ENCODE measurements at regions not wholly inside any gene's neighbourhood (a gene's known extent, or its start where the extent isn't known, plus 50 kb on each side); places are given as distances from the start of the nearest gene placed in this dataset.

DNA sequence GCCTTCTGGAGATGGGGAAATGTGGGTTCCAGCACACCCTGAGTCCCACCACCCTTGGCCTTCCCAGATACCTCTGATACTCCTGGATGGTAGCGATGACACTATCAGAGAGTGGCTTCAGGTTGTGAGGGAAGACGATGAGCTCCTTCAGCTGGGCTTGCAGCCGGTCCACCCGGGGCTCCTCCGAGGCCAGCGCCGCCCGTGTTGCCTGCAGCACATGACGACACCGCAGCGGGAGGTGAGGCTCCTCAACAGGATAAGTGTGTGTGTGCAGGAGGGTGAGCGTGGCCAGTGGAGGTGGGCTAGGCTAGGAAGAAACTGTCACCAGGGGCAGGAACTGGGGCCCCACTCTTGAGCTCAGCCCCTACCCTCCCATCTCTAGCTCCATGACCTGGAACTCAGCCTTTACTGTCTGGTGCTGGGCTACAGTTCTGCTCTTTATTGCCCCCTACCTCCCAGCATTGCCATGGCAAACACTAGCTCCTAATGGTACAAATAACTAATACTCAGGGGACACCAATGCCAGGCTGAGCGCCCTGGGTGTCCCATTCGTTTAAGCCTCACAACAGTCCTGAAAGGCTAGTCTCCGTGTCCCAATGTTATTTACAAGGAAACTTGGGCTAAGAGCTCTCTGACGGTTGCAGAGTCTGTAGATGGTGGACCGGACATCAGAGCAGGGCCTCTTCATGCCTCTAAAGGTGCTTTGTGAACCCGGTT is 64.1 kb downstream of the SYNE3 start:
- DNase-seq (ENCODE audit: low spot score) = no peak
- H3K27ac Mint-ChIP-seq = no peak overlapping the region
- H3K36me3 Mint-ChIP-seq (ENCODE audit: low read depth) = peaks cover 47% of the 10 kb centered on the region
- no peaks in the 10 kb centered on the region for H3K27me3 Mint-ChIP-seq (ENCODE audit: low read depth)
- no peaks in the 10 kb centered on the region for H3K4me1 Mint-ChIP-seq (ENCODE audit: low read depth)
- H3K4me3 Mint-ChIP-seq = no peak overlapping the region
- H3K9me3 Mint-ChIP-seq = no peaks in the 10 kb centered on the region

DNA sequence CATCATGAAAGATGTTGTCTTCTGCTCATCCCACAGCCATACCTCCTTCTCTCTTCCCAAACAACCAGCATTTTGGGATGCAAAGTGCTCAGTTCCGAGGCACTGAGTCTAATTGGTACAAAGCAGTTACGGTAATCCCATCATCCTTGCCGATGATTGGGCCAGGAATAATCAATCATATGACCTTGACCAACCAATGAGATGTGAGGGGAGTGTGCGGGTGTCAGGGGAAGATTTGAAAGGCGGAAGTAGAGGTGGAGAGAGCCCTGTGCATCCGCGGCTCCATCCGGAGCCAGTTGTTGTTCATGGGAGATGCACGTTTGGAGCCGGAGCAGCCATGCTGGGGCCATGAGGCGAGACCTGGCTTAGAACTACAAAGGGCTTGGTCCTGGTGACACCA is 67.3 kb downstream of the SYNE3 start:
- no peaks in the 10 kb centered on the region for H3K4me1 Mint-ChIP-seq (ENCODE audit: low read depth)
- no peak overlapping the region for H3K27ac Mint-ChIP-seq

GRCh38 chr14:95446470-95446869 is 70.0 kb downstream of the SYNE3 start:
- Mint-ChIP-seq H3K4me3 (no peak overlapping the region), H3K27me3 (ENCODE audit: low read depth) (no peaks in the 10 kb centered on the region), H3K36me3 (ENCODE audit: low read depth) (peaks cover 56% of the 10 kb centered on the region), H3K27ac (no peak overlapping the region), H3K9me3 (no peaks in the 10 kb centered on the region), H3K4me1 (ENCODE audit: low read depth) (peaks cover 2% of the 10 kb centered on the region)
- DNase-seq (ENCODE audit: low spot score) = no peak

More for the DNA sequence above, 67.3 kb downstream of the SYNE3 start:
- DNase-seq (ENCODE audit: low spot score) = no peak
- H3K27me3 Mint-ChIP-seq (ENCODE audit: low read depth) = no peaks in the 10 kb centered on the region
- H3K9me3 Mint-ChIP-seq = no peaks in the 10 kb centered on the region
- H3K36me3 Mint-ChIP-seq (ENCODE audit: low read depth) = peaks cover 54% of the 10 kb centered on the region
- no peak overlapping the region for H3K4me3 Mint-ChIP-seq

GRCh38 chr14:95445676-95446075 is 70.8 kb downstream of the SYNE3 start:
- Mint-ChIP-seq H3K27me3 (ENCODE audit: low read depth) (no peaks in the 10 kb centered on the region), H3K4me1 (ENCODE audit: low read depth) (peaks cover 2% of the 10 kb centered on the region), H3K9me3 (no peaks in the 10 kb centered on the region), H3K36me3 (ENCODE audit: low read depth) (peaks cover 55% of the 10 kb centered on the region), H3K4me3 (no peak overlapping the region), H3K27ac (no peak overlapping the region)
- DNase-seq (ENCODE audit: low spot score) = no peak

GRCh38 chr14:95445161-95445560 is 71.3 kb downstream of the SYNE3 start:
- H3K36me3 Mint-ChIP-seq (ENCODE audit: low read depth) = peaks cover 56% of the 10 kb centered on the region
- no peaks in the 10 kb centered on the region for H3K27me3 Mint-ChIP-seq (ENCODE audit: low read depth)
- no peak overlapping the region for H3K27ac Mint-ChIP-seq
- H3K4me1 Mint-ChIP-seq (ENCODE audit: low read depth) = peaks cover 2% of the 10 kb centered on the region
- DNase-seq (ENCODE audit: low spot score) = no peak
- H3K9me3 Mint-ChIP-seq = no peaks in the 10 kb centered on the region
- H3K4me3 Mint-ChIP-seq = no peak overlapping the region

DNA sequence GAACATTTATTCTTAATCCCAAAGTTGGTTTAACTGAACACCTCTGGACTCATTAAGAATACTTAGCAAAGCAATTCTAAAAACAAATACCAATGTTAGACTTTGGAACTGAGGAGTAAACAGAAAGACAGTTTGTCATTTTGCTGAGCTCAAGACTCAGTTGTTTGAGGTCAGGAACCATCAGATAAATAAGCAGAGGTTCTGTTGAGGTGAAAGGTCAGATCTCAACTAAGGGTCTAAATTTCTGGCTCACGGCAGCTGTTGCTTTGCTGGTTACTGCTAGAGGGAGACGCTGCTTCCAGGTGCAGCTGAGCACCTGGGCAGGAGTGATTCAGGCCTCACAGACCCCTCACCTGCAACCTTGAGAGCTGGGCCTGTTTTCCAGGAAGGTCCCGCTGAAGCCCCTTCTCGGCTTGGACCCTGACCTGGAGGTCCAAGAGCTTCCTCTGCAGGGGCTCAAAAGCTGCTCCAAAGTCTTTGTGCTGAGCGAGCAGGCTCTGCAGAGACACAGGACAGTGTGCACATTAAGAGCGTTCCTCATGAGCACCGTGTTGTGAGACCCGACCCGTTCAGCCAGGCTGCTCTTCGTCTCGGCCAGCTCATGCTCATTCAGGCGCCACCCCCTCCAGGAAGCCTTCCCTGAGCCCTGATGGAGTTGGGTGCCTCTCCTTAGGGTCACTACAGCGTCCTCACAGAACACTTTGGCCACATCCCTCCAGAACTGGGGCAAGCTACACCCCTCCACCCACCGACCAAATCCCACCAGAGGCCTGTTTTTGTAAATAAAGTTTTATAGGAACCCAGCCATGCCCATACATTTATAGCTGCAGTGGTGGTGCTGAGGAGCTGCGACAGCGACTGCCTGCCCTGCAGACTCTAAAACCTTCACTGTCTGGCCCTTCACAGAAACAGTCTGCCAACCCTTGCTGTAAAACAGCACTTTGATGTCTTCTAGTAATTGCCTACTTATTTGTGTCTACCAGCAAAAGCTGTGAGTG is 72.0 kb downstream of the SYNE3 start:
- DNase-seq (ENCODE audit: low spot score) = no peak
- Mint-ChIP-seq H3K4me1 (ENCODE audit: low read depth) (peaks cover 2% of the 10 kb centered on the region), H3K36me3 (ENCODE audit: low read depth) (peaks cover 53% of the 10 kb centered on the region), H3K27ac (no peak overlapping the region), H3K4me3 (no peak overlapping the region), H3K27me3 (ENCODE audit: low read depth) (no peaks in the 10 kb centered on the region), H3K9me3 (no peaks in the 10 kb centered on the region)

GRCh38 chr14:95442633-95443021 is 73.8 kb downstream of the SYNE3 start:
- Mint-ChIP-seq H3K4me3 (no peak overlapping the region), H3K27me3 (ENCODE audit: low read depth) (no peaks in the 10 kb centered on the region), H3K36me3 (ENCODE audit: low read depth) (peaks cover 58% of the 10 kb centered on the region), H3K4me1 (ENCODE audit: low read depth) (peaks cover 2% of the 10 kb centered on the region), H3K9me3 (no peaks in the 10 kb centered on the region), H3K27ac (peak overlapping the region; percentile 5)
- DNase-seq (ENCODE audit: low spot score) = peak; percentile 56

- H3K4me3 Mint-ChIP-seq = no peak overlapping the region
- no peak for DNase-seq (ENCODE audit: low spot score)
- no peaks in the 10 kb centered on the region for H3K27me3 Mint-ChIP-seq (ENCODE audit: low read depth)
- peaks cover 60% of the 10 kb centered on the region for H3K36me3 Mint-ChIP-seq (ENCODE audit: low read depth)
- H3K27ac Mint-ChIP-seq = no peak overlapping the region
- H3K9me3 Mint-ChIP-seq = no peaks in the 10 kb centered on the region
- peaks cover 2% of the 10 kb centered on the region for H3K4me1 Mint-ChIP-seq (ENCODE audit: low read depth)
Measured at GRCh38 chr14:95442016-95442632, 74.3 kb downstream of the SYNE3 start.

DNA sequence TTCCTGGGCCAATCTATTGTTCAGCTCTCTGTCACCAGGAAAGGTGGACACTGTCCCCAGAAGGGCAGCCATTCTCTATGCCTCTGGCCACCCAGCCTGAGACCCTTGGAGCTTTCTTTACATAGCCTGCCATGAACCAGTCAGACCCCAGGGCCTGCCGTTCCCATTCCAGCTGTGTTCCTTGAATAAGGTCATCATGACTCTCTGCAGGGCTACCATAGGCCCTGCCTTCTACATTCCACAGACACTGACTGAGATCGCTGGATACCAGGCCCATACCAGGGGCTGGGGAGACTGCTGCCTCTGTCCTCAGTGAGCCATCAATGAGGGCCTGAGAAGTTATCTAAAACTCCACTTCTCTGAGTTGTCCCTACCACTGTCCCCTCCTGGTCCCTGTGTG is 75.5 kb downstream of the SYNE3 start:
- Mint-ChIP-seq H3K36me3 (ENCODE audit: low read depth) (peaks cover 63% of the 10 kb centered on the region), H3K4me1 (ENCODE audit: low read depth) (peaks cover 2% of the 10 kb centered on the region), H3K27ac (no peak overlapping the region), H3K9me3 (no peaks in the 10 kb centered on the region), H3K4me3 (no peak overlapping the region), H3K27me3 (ENCODE audit: low read depth) (no peaks in the 10 kb centered on the region)
- DNase-seq (ENCODE audit: low spot score) = no peak

- Mint-ChIP-seq H3K27ac (no peak overlapping the region), H3K36me3 (ENCODE audit: low read depth) (peaks cover 66% of the 10 kb centered on the region), H3K9me3 (no peaks in the 10 kb centered on the region), H3K27me3 (ENCODE audit: low read depth) (no peaks in the 10 kb centered on the region), H3K4me3 (no peak overlapping the region), H3K4me1 (ENCODE audit: low read depth) (peaks cover 2% of the 10 kb centered on the region)
- no peak for DNase-seq (ENCODE audit: low spot score)
Measured at GRCh38 chr14:95440496-95440895, 76.0 kb downstream of the SYNE3 start.

- no peak overlapping the region for H3K4me3 Mint-ChIP-seq
- peaks cover 2% of the 10 kb centered on the region for H3K4me1 Mint-ChIP-seq (ENCODE audit: low read depth)
- H3K27me3 Mint-ChIP-seq (ENCODE audit: low read depth) = no peaks in the 10 kb centered on the region
- no peaks in the 10 kb centered on the region for H3K9me3 Mint-ChIP-seq
- no peak overlapping the region for H3K27ac Mint-ChIP-seq
- H3K36me3 Mint-ChIP-seq (ENCODE audit: low read depth) = peaks cover 66% of the 10 kb centered on the region
- DNase-seq (ENCODE audit: low spot score) = no peak
Measured at GRCh38 chr14:95439881-95440280, 76.6 kb downstream of the SYNE3 start.

- H3K36me3 Mint-ChIP-seq (ENCODE audit: low read depth) = peaks cover 64% of the 10 kb centered on the region
- H3K9me3 Mint-ChIP-seq = no peaks in the 10 kb centered on the region
- peaks cover 1% of the 10 kb centered on the region for H3K4me1 Mint-ChIP-seq (ENCODE audit: low read depth)
- H3K27me3 Mint-ChIP-seq (ENCODE audit: low read depth) = no peaks in the 10 kb centered on the region
- DNase-seq (ENCODE audit: low spot score) = no peak
- H3K4me3 Mint-ChIP-seq = no peak overlapping the region
- no peak overlapping the region for H3K27ac Mint-ChIP-seq
Measured at GRCh38 chr14:95437715-95438114, 78.7 kb downstream of the SYNE3 start.

DNA sequence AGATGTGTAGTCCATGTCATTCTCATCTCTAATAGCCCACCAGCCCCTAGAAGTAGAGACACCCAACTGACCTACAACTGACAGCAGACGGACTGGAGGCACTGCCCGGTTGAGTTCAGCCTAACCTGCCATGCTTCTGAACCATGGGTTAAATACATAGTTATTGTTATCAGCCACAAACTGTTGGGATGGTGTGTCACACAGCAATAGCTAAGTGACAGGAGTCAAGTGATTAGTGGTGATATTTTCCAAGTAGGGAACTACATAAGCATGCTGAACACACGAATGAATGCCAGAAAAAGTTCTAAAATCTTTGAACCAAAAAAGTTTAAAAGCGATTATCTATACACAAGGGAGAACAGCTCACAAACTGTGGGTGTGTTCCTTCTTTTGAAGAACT is 80.1 kb downstream of the SYNE3 start:
- no peak overlapping the region for H3K27ac Mint-ChIP-seq
- no peaks in the 10 kb centered on the region for H3K27me3 Mint-ChIP-seq (ENCODE audit: low read depth)
- H3K4me3 Mint-ChIP-seq = no peak overlapping the region
- H3K4me1 Mint-ChIP-seq (ENCODE audit: low read depth) = no peaks in the 10 kb centered on the region
- no peak for DNase-seq (ENCODE audit: low spot score)
- no peaks in the 10 kb centered on the region for H3K9me3 Mint-ChIP-seq
- peaks cover 63% of the 10 kb centered on the region for H3K36me3 Mint-ChIP-seq (ENCODE audit: low read depth)

- Mint-ChIP-seq H3K27ac (peak overlapping the region; percentile 34), H3K4me3 (no peak overlapping the region), H3K9me3 (no peaks in the 10 kb centered on the region), H3K36me3 (ENCODE audit: low read depth) (peaks cover 60% of the 10 kb centered on the region), H3K4me1 (ENCODE audit: low read depth) (no peaks in the 10 kb centered on the region), H3K27me3 (ENCODE audit: low read depth) (no peaks in the 10 kb centered on the region)
- no peak for DNase-seq (ENCODE audit: low spot score)
Measured at GRCh38 chr14:95434121-95434520, 82.3 kb downstream of the SYNE3 start.
